ENCODE measurements at regions not wholly inside any gene's neighbourhood (a gene's known extent, or its start where the extent isn't known, plus 50 kb on each side); places are given as distances from the start of the nearest gene placed in this dataset.

GRCh38 chr15:39447881-39448280 lies 133.0 kb upstream of the THBS1 start:
- no peaks in the 10 kb centered on the region for H3K9me3 ChIP-seq (ENCODE audit: control insufficient read depth, low read length)
- 91 to 96% methylated on average over 4 of the region's 4 CpGs for WGBS, 2 experiments
- no peaks in the 10 kb centered on the region for H3K36me3 ChIP-seq (ENCODE audit: control insufficient read depth, insufficient read depth, low read length)
- no peaks in the 10 kb centered on the region for H3K27me3 ChIP-seq (ENCODE audit: control insufficient read depth, insufficient read depth, low read length, poor library complexity, severe bottlenecking)
- no peak overlapping the region for H3K27ac ChIP-seq (ENCODE audit: insufficient read depth, low read depth, low read length, poor library complexity, severe bottlenecking)
- H3K4me3 ChIP-seq (ENCODE audit: insufficient read depth, low read depth, low read length), result no peak overlapping the region
- H3K4me1 ChIP-seq (ENCODE audit: control insufficient read depth, insufficient read depth, low read length), result peaks cover 11% of the 10 kb centered on the region

- Histone ChIP-seq H3K4me1 (ENCODE audit: control insufficient read depth, insufficient read depth, low read length) (peaks cover 11% of the 10 kb centered on the region), H3K27me3 (ENCODE audit: control insufficient read depth, insufficient read depth, low read length, poor library complexity, severe bottlenecking) (no peaks in the 10 kb centered on the region), H3K27ac (ENCODE audit: insufficient read depth, low read depth, low read length, poor library complexity, severe bottlenecking) (no peak overlapping the region), H3K9me3 (ENCODE audit: control insufficient read depth, low read length) (no peaks in the 10 kb centered on the region), H3K36me3 (ENCODE audit: control insufficient read depth, insufficient read depth, low read length) (no peaks in the 10 kb centered on the region), H3K4me3 (ENCODE audit: insufficient read depth, low read depth, low read length) (no peak overlapping the region)
- WGBS, 2 experiments, result 91 to 95% methylated on average over 4 of the region's 4 CpGs
Observed at GRCh38 chr15:39448409-39448808, 132.5 kb upstream of the THBS1 start.

GRCh38 chr15:39451121-39451688 lies 129.7 kb upstream of the THBS1 start:
- 91 to 94% methylated on average over 1 of the region's 1 CpG for WGBS, 2 experiments
- H3K36me3 ChIP-seq (ENCODE audit: control insufficient read depth, insufficient read depth, low read length), result no peaks in the 10 kb centered on the region
- no peaks in the 10 kb centered on the region for H3K9me3 ChIP-seq (ENCODE audit: control insufficient read depth, low read length)
- H3K4me1 ChIP-seq (ENCODE audit: control insufficient read depth, insufficient read depth, low read length), result peaks cover 11% of the 10 kb centered on the region
- no peak overlapping the region for H3K27ac ChIP-seq (ENCODE audit: insufficient read depth, low read depth, low read length, poor library complexity, severe bottlenecking)
- no peaks in the 10 kb centered on the region for H3K27me3 ChIP-seq (ENCODE audit: control insufficient read depth, insufficient read depth, low read length, poor library complexity, severe bottlenecking)
- H3K4me3 ChIP-seq (ENCODE audit: insufficient read depth, low read depth, low read length), result no peak overlapping the region

GRCh38 chr15:39451871-39452270 lies 129.0 kb upstream of the THBS1 start:
- no peak overlapping the region for H3K27ac ChIP-seq (ENCODE audit: insufficient read depth, low read depth, low read length, poor library complexity, severe bottlenecking)
- WGBS, 2 experiments, result 87 to 91% methylated on average over 7 of the region's 7 CpGs
- no peaks in the 10 kb centered on the region for H3K36me3 ChIP-seq (ENCODE audit: control insufficient read depth, insufficient read depth, low read length)
- H3K4me1 ChIP-seq (ENCODE audit: control insufficient read depth, insufficient read depth, low read length), result peaks cover 10% of the 10 kb centered on the region
- H3K4me3 ChIP-seq (ENCODE audit: insufficient read depth, low read depth, low read length), result no peak overlapping the region
- no peaks in the 10 kb centered on the region for H3K9me3 ChIP-seq (ENCODE audit: control insufficient read depth, low read length)
- H3K27me3 ChIP-seq (ENCODE audit: control insufficient read depth, insufficient read depth, low read length, poor library complexity, severe bottlenecking), result no peaks in the 10 kb centered on the region

GRCh38 chr15:39453620-39454019 lies 127.3 kb upstream of the THBS1 start:
- H3K9me3 ChIP-seq (ENCODE audit: control insufficient read depth, low read length), result no peaks in the 10 kb centered on the region
- H3K36me3 ChIP-seq (ENCODE audit: control insufficient read depth, insufficient read depth, low read length), result no peaks in the 10 kb centered on the region
- no peak overlapping the region for H3K27ac ChIP-seq (ENCODE audit: insufficient read depth, low read depth, low read length, poor library complexity, severe bottlenecking)
- no peak overlapping the region for H3K4me3 ChIP-seq (ENCODE audit: insufficient read depth, low read depth, low read length)
- no peaks in the 10 kb centered on the region for H3K27me3 ChIP-seq (ENCODE audit: control insufficient read depth, insufficient read depth, low read length, poor library complexity, severe bottlenecking)
- H3K4me1 ChIP-seq (ENCODE audit: control insufficient read depth, insufficient read depth, low read length), result no peaks in the 10 kb centered on the region
- WGBS, 2 experiments, result 86% methylated on average over 4 of the region's 4 CpGs

GRCh38 chr15:39454189-39454986 lies 126.5 kb upstream of the THBS1 start:
- Histone ChIP-seq H3K4me3 (ENCODE audit: insufficient read depth, low read depth, low read length) (no peak overlapping the region), H3K27ac (ENCODE audit: insufficient read depth, low read depth, low read length, poor library complexity, severe bottlenecking) (no peak overlapping the region), H3K36me3 (ENCODE audit: control insufficient read depth, insufficient read depth, low read length) (no peaks in the 10 kb centered on the region), H3K9me3 (ENCODE audit: control insufficient read depth, low read length) (no peaks in the 10 kb centered on the region), H3K27me3 (ENCODE audit: control insufficient read depth, insufficient read depth, low read length, poor library complexity, severe bottlenecking) (no peaks in the 10 kb centered on the region), H3K4me1 (ENCODE audit: control insufficient read depth, insufficient read depth, low read length) (no peaks in the 10 kb centered on the region)
- WGBS, 2 experiments, result 94 to 95% methylated on average over 5 of the region's 5 CpGs

- no peaks in the 10 kb centered on the region for H3K27me3 ChIP-seq (ENCODE audit: control insufficient read depth, insufficient read depth, low read length, poor library complexity, severe bottlenecking)
- 90 to 94% methylated on average over 5 of the region's 5 CpGs for WGBS, 2 experiments
- H3K36me3 ChIP-seq (ENCODE audit: control insufficient read depth, insufficient read depth, low read length), result no peaks in the 10 kb centered on the region
- no peak overlapping the region for H3K27ac ChIP-seq (ENCODE audit: insufficient read depth, low read depth, low read length, poor library complexity, severe bottlenecking)
- H3K4me1 ChIP-seq (ENCODE audit: control insufficient read depth, insufficient read depth, low read length), result no peaks in the 10 kb centered on the region
- H3K9me3 ChIP-seq (ENCODE audit: control insufficient read depth, low read length), result no peaks in the 10 kb centered on the region
- H3K4me3 ChIP-seq (ENCODE audit: insufficient read depth, low read depth, low read length), result no peak overlapping the region
Observed at GRCh38 chr15:39455471-39455991, 125.3 kb upstream of the THBS1 start.

GRCh38 chr15:39456159-39456558 lies 124.7 kb upstream of the THBS1 start:
- no peaks in the 10 kb centered on the region for H3K36me3 ChIP-seq (ENCODE audit: control insufficient read depth, insufficient read depth, low read length)
- H3K9me3 ChIP-seq (ENCODE audit: control insufficient read depth, low read length), result no peaks in the 10 kb centered on the region
- no peaks in the 10 kb centered on the region for H3K4me1 ChIP-seq (ENCODE audit: control insufficient read depth, insufficient read depth, low read length)
- WGBS, 2 experiments, result 93 to 95% methylated on average over 2 of the region's 2 CpGs
- H3K4me3 ChIP-seq (ENCODE audit: insufficient read depth, low read depth, low read length), result no peak overlapping the region
- no peaks in the 10 kb centered on the region for H3K27me3 ChIP-seq (ENCODE audit: control insufficient read depth, insufficient read depth, low read length, poor library complexity, severe bottlenecking)
- H3K27ac ChIP-seq (ENCODE audit: insufficient read depth, low read depth, low read length, poor library complexity, severe bottlenecking), result no peak overlapping the region

DNA sequence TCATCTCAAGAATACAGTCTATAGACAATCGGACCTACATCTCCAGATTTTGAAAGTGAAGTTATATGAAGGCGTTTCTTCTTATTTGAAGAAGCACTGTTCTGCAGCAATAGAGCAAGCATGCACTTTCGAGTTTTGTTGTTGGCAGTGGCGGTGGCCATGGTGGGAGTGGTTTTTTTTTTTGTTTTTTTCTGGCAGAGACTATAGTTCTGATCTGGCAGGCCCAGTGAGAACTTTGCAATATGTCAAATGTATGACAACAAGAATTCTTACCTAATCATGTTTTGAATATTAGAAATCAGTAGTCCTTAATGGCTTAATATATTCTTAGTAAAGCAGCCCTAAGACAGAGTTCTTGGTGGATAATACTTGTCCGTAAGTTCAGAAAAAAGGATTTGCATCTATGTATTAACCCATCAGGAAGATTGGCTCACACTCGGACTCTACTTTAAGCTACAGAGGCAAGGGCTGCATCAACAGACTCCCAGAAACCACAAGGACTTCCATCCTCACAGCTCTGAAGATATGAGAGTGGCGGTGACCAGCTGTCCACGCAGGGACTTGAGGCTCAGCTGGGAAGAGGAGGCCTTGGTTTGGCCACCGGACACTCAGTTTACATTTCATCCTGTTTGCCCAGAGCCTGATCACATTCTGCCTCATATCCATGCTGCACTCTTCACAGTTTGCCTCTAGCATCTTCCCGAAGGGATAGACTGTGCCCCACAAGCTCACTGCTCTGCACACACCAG lies 124.1 kb upstream of the THBS1 start:
- Histone ChIP-seq H3K27ac (ENCODE audit: insufficient read depth, low read depth, low read length, poor library complexity, severe bottlenecking) (no peak overlapping the region), H3K9me3 (ENCODE audit: control insufficient read depth, low read length) (no peaks in the 10 kb centered on the region), H3K4me1 (ENCODE audit: control insufficient read depth, insufficient read depth, low read length) (no peaks in the 10 kb centered on the region), H3K36me3 (ENCODE audit: control insufficient read depth, insufficient read depth, low read length) (no peaks in the 10 kb centered on the region), H3K4me3 (ENCODE audit: insufficient read depth, low read depth, low read length) (no peak overlapping the region), H3K27me3 (ENCODE audit: control insufficient read depth, insufficient read depth, low read length, poor library complexity, severe bottlenecking) (no peaks in the 10 kb centered on the region)
- whole genome bisulfite sequencing, 2 experiments, result 91 to 95% methylated on average over 10 of the region's 10 CpGs

DNA sequence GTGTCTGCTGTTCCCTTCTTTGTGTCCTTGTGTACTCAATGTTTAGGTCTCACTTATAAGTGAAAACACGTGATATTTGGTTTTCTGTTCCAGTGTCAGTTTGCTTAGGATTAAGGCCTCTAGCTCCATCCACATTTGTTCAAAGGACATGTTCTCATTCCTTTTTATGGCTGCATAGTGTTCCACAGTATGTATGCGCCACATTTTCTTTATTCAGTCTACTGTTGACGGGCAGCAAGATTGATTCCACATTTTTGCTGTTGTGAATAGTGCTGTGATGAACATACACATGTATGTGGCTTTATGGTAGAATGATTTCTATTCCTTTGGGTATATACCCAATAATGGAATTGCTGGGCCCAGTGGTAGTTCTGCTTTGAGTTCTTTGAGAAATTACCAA lies 122.7 kb upstream of the THBS1 start:
- H3K27me3 ChIP-seq (ENCODE audit: control insufficient read depth, insufficient read depth, low read length, poor library complexity, severe bottlenecking), result no peaks in the 10 kb centered on the region
- no peak overlapping the region for H3K27ac ChIP-seq (ENCODE audit: insufficient read depth, low read depth, low read length, poor library complexity, severe bottlenecking)
- H3K4me1 ChIP-seq (ENCODE audit: control insufficient read depth, insufficient read depth, low read length), result no peaks in the 10 kb centered on the region
- 87 to 94% methylated on average over 3 of the region's 3 CpGs for WGBS, 2 experiments
- no peak overlapping the region for H3K4me3 ChIP-seq (ENCODE audit: insufficient read depth, low read depth, low read length)
- no peaks in the 10 kb centered on the region for H3K9me3 ChIP-seq (ENCODE audit: control insufficient read depth, low read length)
- no peaks in the 10 kb centered on the region for H3K36me3 ChIP-seq (ENCODE audit: control insufficient read depth, insufficient read depth, low read length)
